Fibroblast of skin of scalp (primary cell): ENCODE measurements at regions not wholly inside any gene's neighbourhood (a gene's known extent, or its start where the extent isn't known, plus 50 kb on each side); places are given as distances from the start of the nearest gene placed in this dataset.

Experiments used
- DNase-seq: peaks from one replicate; pipeline ENCODE4 v3.0.0-alpha.2; 2013

DNA sequence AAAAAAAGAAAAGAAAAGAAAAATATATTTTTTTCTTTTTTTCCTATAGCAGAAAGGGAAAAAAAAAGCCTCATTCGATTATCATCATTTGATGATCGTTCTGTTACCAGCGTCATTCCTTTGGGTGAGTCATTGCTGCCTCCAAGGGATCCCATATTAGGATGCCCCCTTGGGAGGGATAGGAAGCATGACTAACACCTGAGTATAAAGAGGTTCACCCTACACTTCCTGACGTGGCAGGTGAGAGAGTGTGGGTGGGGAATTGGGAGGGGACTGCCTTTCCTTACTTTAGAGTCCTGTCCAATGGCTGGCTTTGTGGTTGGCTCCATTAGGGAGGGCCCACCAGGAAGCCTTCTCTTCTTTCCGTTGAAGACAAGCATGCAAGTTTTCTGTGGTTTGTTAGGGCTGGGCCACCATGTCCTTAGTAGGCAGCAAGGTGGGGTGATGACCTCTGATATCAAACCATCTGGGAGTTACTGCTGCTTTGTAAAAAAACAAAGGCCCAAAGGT is 56.1 kb upstream of the FUT8 start:
- DNase-seq: peak; percentile 83

DNA sequence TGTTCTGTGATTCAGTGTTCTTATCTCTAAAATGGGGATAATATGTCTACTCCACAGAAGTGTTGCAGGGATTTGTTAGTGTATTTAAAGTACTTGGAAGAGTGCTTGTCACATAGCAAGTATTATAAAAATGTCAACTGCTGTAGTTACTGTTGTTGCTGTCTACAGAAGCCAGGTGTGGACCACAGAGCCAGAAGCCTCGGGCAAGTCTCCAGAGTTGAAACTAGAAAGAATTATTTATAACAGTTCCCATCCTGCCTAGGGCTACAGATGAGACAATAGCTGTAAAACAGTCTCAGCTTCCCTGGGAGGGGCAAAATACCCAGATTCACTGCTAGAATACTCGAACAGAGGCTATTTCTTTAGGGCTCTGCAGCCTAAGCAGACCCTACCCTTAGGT is 55.4 kb upstream of the FUT8 start:
- no peak for DNase-seq

DNA sequence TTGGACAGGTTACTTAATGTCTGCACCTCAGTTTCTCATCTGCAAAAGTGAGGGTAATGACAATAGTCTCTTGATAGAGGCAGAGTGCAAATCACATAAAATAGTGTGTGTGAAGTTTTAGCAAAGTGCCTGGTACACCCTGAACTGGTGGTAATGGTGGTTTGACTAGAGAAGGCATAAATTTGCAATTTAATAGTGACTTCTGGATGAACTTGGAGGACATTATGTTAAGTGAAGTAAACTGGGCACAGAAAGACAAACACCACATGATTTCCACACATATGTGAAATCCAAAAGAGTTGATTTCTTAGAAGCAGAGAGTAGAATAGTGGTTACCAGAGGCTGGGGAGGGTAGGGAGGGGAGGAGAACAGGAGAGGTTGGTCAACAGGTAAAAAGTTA is 54.8 kb upstream of the FUT8 start:
- no peak for DNase-seq

DNA sequence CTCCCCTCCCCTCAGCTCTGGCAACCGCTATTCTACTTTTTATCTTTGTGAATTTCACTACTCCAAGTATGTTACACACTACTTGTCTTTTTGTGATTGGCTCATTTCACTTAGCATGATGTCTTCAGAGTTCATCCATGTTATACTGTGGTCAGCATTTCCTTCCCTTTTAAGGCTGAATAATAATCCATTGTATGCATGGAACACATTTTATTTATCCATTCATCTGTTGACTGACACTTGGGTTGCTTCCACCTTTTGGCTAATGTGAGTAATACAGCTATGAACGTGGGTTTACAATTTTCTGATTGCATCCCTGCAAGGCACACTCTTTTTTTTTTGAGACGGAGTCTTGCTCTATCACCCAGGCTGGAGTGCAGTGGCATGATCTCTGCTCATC is 53.0 kb upstream of the FUT8 start:
- DNase-seq: no peak

DNA sequence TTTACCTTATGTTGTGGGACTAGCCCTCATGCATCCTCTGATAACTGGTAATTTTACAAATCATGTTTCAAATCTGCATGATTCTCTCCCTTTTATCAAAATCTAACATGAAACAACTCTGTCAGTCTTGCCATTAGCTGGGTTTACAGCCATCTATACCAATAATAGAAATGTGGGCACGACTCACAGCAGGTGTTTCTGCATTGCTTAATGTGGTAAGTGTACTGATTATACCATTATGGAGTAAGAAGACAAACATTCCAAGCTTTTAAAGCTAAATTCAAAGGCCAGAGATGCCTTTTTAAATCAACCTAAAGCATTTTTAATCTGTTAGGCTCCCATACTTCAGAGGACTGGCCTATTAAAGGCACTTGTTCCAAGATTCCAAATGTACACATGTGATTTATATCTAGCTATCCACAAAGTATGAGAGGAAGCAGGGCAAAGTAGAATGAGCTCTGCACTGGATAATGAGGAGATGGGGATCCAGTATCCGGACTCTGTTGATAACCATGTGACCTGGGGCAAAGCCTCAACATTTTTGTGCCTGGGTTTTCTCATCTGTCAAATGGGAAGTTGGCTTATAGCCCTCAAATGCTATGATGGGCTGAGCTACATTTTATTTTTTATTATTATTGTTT is 52.3 kb upstream of the FUT8 start:
- no peak for DNase-seq

DNA sequence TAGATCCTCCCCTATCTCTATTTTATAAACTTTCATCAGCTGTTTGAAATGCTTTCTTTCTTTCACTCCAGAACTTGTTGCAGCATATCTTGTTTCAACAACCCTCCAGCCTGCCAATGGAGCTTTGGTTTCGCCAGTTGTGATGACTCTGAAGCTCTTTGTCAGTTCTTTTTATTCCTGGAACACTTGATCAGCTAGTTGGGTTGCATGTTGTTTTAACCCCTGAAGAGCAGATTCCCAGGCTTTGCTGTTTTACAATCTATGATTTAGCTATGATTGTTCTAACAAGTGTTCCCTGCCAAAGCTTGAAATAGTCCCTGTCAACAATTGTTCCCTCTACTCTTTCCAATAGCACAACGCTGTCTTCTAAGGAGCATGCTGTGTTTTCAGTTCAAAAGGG is 50.6 kb upstream of the FUT8 start:
- DNase-seq: peak; percentile 37
